K562 (cell line): ENCODE measurements at regions not wholly inside any gene's neighbourhood (a gene's known extent, or its start where the extent isn't known, plus 50 kb on each side); places are given as distances from the start of the nearest gene placed in this dataset.

Experiments used
- ATF7 ChIP-seq: fragments of 450-650 bp; IDR thresholded peaks from 2 replicates; pipeline ENCODE4 v1.7.1; 2014; ENCODE audit warnings: mild to moderate bottlenecking, moderate library complexity
- CHD7 ChIP-seq: fragments of 200-600 bp; sonication (generic); IDR thresholded peaks from one replicate; pipeline ENCODE4 v1.6.1; 2012; ENCODE audit warnings: mild to moderate bottlenecking, low read depth, low read length, inconsistent platforms
- EGR1 ChIP-seq: fragments of 450-650 bp; conservative IDR thresholded peaks from 2 replicates; pipeline ENCODE4 v1.6.1; 2017; ENCODE audit warnings: mild to moderate bottlenecking
- MAZ ChIP-seq, 2 experiments: fragments of 450-650 bp in 1 of 2; sonication (generic) in 1 of 2; formaldehyde crosslinking; IDR thresholded peaks in 1 of 2; conservative IDR thresholded peaks in 1 of 2; 2 replicates each; pipeline versions ENCODE4 v1.4.0 to v1.5.0; 2020; ENCODE audit warnings: mild to moderate bottlenecking in 1 of 2, missing genetic modification reagents in 1 of 2
- ZNF212 ChIP-seq: fragments of 450-650 bp; formaldehyde crosslinking; IDR thresholded peaks from 2 replicates; pipeline ENCODE4 v1.4.0; 2020; ENCODE audit warnings: mild to moderate bottlenecking
- TF ChIP-seq, protein P1 (sequence below), 2 experiments: fragments of 450-650 bp in 1 of 2; sonication (generic) in 1 of 2; formaldehyde crosslinking in 1 of 2; IDR thresholded peaks; 2 replicates each; pipeline versions ENCODE4 v1.7.1 to v1.9.0; 2016 to 2022; ENCODE audit warnings: inconsistent platforms in 1 of 2, mild to moderate bottlenecking in 1 of 2, missing genetic modification reagents in 1 of 2
- TF ChIP-seq, protein P2 (sequence below): sonication (generic); formaldehyde crosslinking; IDR thresholded peaks from 2 replicates; pipeline ENCODE4 v1.8.0; 2022; ENCODE audit warnings: missing genetic modification reagents, mild to moderate bottlenecking, moderate library complexity, borderline replicate concordance
- TF ChIP-seq, protein P3 (sequence below): sonication (generic); formaldehyde crosslinking; IDR thresholded peaks from 2 replicates; pipeline ENCODE4 v1.8.1; 2023; ENCODE audit warnings: mild to moderate bottlenecking, missing genetic modification reagents

DNA sequence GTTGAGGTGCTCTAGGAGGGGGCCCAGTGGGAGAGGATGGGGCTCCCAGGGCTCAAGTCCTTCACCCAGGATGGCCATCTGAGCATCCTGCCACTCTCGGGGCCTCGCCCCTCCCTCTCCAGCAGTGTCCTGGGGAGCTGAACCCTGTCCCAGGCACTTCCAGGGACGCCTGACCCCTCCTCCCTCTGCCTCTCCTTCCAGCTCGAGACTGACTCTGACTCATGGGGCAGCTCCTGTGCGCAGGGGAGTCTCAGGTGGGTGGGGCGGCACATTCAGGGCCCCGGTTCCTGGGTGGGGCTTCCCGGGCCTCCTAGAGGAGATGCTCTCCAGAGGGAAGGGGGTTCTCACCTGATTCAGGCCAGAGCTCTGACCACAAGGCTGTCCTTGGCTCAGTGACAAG, 77.1 kb upstream of the IGLL5 start:
- no peak for TF ChIP-seq ZNF212
- TF ChIP-seq, protein P1, sequence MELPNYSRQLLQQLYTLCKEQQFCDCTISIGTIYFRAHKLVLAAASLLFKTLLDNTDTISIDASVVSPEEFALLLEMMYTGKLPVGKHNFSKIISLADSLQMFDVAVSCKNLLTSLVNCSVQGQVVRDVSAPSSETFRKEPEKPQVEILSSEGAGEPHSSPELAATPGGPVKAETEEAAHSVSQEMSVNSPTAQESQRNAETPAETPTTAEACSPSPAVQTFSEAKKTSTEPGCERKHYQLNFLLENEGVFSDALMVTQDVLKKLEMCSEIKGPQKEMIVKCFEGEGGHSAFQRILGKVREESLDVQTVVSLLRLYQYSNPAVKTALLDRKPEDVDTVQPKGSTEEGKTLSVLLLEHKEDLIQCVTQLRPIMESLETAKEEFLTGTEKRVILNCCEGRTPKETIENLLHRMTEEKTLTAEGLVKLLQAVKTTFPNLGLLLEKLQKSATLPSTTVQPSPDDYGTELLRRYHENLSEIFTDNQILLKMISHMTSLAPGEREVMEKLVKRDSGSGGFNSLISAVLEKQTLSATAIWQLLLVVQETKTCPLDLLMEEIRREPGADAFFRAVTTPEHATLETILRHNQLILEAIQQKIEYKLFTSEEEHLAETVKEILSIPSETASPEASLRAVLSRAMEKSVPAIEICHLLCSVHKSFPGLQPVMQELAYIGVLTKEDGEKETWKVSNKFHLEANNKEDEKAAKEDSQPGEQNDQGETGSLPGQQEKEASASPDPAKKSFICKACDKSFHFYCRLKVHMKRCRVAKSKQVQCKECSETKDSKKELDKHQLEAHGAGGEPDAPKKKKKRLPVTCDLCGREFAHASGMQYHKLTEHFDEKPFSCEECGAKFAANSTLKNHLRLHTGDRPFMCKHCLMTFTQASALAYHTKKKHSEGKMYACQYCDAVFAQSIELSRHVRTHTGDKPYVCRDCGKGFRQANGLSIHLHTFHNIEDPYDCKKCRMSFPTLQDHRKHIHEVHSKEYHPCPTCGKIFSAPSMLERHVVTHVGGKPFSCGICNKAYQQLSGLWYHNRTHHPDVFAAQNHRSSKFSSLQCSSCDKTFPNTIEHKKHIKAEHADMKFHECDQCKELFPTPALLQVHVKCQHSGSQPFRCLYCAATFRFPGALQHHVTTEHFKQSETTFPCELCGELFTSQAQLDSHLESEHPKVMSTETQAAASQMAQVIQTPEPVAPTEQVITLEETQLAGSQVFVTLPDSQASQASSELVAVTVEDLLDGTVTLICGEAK (IDR thresholded peaks at IDR 0.05) = no peak
- TF ChIP-seq, protein P1 (CRISPR knock-in tag; IDR thresholded peaks at IDR 0.05) = no peak; the same call in none of the 2 replicates
- TF ChIP-seq EGR1 = no peak
- TF ChIP-seq, protein P2, sequence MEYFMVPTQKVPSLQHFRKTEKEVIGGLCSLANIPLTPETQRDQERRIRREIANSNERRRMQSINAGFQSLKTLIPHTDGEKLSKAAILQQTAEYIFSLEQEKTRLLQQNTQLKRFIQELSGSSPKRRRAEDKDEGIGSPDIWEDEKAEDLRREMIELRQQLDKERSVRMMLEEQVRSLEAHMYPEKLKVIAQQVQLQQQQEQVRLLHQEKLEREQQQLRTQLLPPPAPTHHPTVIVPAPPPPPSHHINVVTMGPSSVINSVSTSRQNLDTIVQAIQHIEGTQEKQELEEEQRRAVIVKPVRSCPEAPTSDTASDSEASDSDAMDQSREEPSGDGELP (CRISPR knock-in tag) = no peak
- no peak for TF ChIP-seq CHD7
- TF ChIP-seq, protein P3, sequence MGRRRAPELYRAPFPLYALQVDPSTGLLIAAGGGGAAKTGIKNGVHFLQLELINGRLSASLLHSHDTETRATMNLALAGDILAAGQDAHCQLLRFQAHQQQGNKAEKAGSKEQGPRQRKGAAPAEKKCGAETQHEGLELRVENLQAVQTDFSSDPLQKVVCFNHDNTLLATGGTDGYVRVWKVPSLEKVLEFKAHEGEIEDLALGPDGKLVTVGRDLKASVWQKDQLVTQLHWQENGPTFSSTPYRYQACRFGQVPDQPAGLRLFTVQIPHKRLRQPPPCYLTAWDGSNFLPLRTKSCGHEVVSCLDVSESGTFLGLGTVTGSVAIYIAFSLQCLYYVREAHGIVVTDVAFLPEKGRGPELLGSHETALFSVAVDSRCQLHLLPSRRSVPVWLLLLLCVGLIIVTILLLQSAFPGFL = no peak
- TF ChIP-seq ATF7 = no peak
- TF ChIP-seq MAZ (CRISPR knock-in tag; conservative IDR thresholded peaks at IDR 0.05 in 1 of 2, IDR thresholded peaks at IDR 0.05 in 1 of 2) = no peak
